ENCODE measurements at regions not wholly inside any gene's neighbourhood (a gene's known extent, or its start where the extent isn't known, plus 50 kb on each side); places are given as distances from the start of the nearest gene placed in this dataset.

DNA sequence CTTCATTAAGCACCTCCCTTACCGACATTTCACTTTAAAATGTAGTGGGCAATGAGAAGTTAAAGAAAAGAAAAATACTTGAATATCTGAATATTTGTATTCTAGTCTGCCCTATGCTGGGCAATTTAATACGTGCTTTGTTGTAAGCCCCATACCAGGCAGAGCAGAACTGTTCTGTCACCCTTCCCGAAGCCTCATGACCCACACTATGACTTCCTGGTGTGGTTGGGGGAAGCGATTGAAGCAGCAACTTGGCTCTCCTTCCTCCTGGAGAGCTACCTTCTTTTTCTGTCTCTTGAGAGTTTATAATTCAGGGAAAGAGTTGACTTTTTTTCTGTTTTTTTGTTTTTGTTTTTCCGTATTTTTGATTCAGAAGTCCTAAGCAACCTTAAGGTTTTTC lies 243.7 kb downstream of the INHBA start (continued):
- TF ChIP-seq CHD7 (IDR thresholded peaks at IDR 0.05; ENCODE audit: insufficient replicate concordance, low read length) (no peak), TBP (IDR thresholded peaks at IDR 0.05; ENCODE audit: low read depth, low read length) (no peak), CEBPB (IDR thresholded peaks at IDR 0.05; ENCODE audit: low read depth, low read length) (no peak), E2F6 (IDR thresholded peaks at IDR 0.05) (no peak), RBBP5 (IDR thresholded peaks at IDR 0.05; ENCODE audit: borderline replicate concordance, low read depth, low read length) (no peak), JUN (IDR thresholded peaks at IDR 0.05; ENCODE audit: low read depth, low read length) (no peak), KDM1A (IDR thresholded peaks at IDR 0.05; ENCODE audit: borderline replicate concordance, low read length) (no peak), CREB1 (IDR thresholded peaks at IDR 0.05) (no peak)
